GM12874 (cell line): ENCODE measurements at regions not wholly inside any gene's neighbourhood (a gene's known extent, or its start where the extent isn't known, plus 50 kb on each side); places are given as distances from the start of the nearest gene placed in this dataset.

Experiments
- CTCF ChIP-seq: IDR thresholded peaks from 2 replicates; pipeline ENCODE4 v1.5.1; 2011; ENCODE audit warnings: low read depth, mild to moderate bottlenecking, control low read depth, low read length, moderate library complexity; ENCODE audit not compliant: insufficient read depth

GRCh38 chr6:113011389-113011788 is 664.3 kb downstream of the RFPL4B start:
- no peak for TF ChIP-seq CTCF

- no peak for TF ChIP-seq CTCF
Observed at GRCh38 chr6:113011801-113012200, 664.7 kb downstream of the RFPL4B start.

- no peak for TF ChIP-seq CTCF
Observed at GRCh38 chr6:113015249-113015648, 668.1 kb downstream of the RFPL4B start.

- TF ChIP-seq CTCF, result no peak
Observed at GRCh38 chr6:113017353-113017752, 670.2 kb downstream of the RFPL4B start.

- TF ChIP-seq CTCF, result no peak
Observed at GRCh38 chr6:113018351-113019151, 671.4 kb downstream of the RFPL4B start.

- no peak for TF ChIP-seq CTCF
Observed at GRCh38 chr6:113019176-113019575, 672.0 kb downstream of the RFPL4B start.

GRCh38 chr6:113027780-113028179 is 680.6 kb downstream of the RFPL4B start:
- no peak for TF ChIP-seq CTCF
